ENCODE measurements at regions not wholly inside any gene's neighbourhood (a gene's known extent, or its start where the extent isn't known, plus 50 kb on each side); places are given as distances from the start of the nearest gene placed in this dataset.

DNA sequence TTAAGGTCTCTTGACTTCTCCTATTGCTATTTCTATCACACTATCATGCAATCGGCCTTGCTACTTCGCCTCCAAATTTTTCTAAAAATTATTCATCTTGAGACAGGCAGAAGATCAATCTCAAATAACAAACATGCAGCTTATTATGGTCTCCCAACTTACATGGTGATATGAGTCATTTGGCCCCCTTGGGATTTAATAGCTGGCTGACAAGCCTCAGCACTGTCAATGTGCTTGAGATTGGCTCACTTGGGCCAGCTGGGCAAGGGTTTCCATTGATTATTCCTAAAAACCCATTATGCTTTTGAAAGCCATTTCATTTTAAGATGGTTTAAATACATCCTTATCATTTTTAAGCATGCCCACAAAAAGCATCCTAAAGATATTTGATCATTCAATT is 224.5 kb upstream of the NFIA start:
- TF ChIP-seq, protein P1, sequence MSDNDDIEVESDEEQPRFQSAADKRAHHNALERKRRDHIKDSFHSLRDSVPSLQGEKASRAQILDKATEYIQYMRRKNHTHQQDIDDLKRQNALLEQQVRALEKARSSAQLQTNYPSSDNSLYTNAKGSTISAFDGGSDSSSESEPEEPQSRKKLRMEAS (IDR thresholded peaks at IDR 0.05): no peak
- TF ChIP-seq, protein P2, sequence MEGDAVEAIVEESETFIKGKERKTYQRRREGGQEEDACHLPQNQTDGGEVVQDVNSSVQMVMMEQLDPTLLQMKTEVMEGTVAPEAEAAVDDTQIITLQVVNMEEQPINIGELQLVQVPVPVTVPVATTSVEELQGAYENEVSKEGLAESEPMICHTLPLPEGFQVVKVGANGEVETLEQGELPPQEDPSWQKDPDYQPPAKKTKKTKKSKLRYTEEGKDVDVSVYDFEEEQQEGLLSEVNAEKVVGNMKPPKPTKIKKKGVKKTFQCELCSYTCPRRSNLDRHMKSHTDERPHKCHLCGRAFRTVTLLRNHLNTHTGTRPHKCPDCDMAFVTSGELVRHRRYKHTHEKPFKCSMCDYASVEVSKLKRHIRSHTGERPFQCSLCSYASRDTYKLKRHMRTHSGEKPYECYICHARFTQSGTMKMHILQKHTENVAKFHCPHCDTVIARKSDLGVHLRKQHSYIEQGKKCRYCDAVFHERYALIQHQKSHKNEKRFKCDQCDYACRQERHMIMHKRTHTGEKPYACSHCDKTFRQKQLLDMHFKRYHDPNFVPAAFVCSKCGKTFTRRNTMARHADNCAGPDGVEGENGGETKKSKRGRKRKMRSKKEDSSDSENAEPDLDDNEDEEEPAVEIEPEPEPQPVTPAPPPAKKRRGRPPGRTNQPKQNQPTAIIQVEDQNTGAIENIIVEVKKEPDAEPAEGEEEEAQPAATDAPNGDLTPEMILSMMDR (IDR thresholded peaks at IDR 0.05 in 2 of 3, conservative IDR thresholded peaks at IDR 0.05 in 1 of 3; ENCODE audit: borderline replicate concordance in 1 of 3, insufficient read depth in 1 of 3, low read depth in 2 of 3, low read length in 2 of 3): no peak
- TF ChIP-seq POLR2AphosphoS5 (IDR thresholded peaks at IDR 0.05; ENCODE audit: low read depth, low read length) (no peak), ZFX (IDR thresholded peaks at IDR 0.05) (no peak), CEBPB (IDR thresholded peaks at IDR 0.05; ENCODE audit: low read depth) (no peak), EZH2 (IDR thresholded peaks at IDR 0.05) (no peak)

Measured in HCT116 (cell line).